ENCODE measurements at regions not wholly inside any gene's neighbourhood (a gene's known extent, or its start where the extent isn't known, plus 50 kb on each side); places are given as distances from the start of the nearest gene placed in this dataset.

DNA sequence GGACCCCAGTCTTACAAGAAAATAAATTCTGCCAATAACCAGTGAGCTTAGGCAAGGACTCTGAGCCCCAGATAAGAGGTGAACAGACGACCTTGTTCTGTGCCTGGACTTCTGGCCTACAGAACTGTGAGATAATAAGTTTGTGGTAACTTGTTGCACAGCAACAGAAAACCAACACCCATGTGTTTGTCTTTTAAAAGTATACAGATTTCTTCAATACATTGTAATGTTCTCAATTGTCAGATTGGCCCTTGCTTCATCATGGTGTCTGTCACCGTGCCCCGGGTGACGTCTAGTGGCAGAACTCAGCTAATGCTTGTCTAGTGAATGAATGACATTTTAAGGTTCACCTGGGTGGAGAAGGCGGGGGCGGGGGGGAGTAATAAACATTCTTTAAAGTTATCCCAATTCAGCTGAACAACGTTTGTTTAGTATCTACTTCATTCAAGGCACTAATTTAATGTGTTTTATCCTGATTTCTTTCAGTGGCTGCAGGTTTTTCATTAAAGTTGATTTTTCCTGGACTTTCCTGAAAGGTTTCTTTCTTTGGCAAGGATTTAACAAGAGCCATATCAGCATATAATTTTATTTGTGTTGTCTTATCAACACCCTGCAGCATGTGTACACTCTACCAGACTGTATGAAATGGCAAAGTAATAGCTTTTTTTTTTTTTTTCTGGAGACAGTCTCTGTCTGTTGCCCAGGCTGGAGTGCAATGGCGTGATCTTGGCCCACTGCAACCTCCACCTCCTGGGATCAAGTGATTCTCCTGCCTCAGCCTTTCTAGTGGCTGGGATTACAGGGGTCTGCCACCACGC, 123.8 kb upstream of the DLX2 start:
- peak; percentile 82 for ATAC-seq
- DNase-seq = peak; percentile 78 to 79
- intact Hi-C loops (cut with DNase I, micrococcal nuclease) = no loop called here

DNA sequence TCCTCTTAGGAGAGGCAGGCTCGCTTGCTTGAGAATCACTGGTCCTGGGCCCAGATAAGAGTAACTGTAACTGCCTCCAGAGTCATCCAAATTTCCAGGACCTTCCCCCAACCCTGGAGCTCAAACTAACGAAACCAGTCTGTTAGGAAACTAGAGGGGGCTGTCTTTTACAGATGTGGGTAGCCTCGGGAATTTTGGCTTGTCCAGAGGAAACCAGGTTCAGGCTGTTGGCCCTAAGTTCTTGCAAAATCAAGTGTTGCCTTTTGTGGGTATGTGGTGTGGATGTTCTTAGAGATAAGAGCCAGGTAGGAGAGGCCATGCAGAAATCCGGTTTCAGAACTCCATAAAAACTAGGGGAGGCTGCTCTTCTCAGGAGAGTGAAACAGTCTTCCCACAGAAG, 125.0 kb upstream of the DLX2 start:
- no peak for DNase-seq
- ATAC-seq = no peak
- intact Hi-C loops (cut with DNase I, micrococcal nuclease) = no loop called here

DNA sequence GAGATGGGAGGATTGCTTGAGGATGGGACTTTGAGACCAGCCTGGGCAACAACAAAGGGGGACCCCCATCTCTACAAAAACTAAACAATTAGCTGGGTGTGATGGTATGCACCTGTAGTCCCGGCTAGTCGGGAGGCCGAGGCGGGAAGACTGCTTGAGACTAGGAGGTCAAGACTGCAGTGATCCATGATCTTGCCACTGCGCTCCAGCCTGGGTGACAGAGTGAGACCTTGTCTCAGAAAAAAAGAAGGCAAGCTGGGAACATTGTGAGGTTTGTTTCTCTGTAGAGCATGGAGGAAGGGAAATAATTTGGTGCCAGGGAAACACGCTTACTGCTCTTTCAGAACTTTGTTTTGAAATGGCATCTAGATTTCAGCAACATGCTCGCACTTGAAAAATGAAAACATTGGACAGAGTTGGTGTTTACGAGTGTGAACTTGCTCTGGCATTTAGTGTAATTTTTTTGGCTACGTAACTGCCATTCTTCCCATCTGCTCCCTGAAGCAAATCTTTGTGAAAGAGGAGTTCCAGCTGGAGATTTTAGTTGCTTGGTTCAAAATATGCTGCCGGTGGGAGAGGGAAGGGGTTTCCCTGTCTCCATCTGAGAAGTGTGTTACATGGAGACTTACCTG, 125.6 kb upstream of the DLX2 start:
- ATAC-seq (no peak), DNase-seq (no peak)
- intact Hi-C loops (cut with DNase I, micrococcal nuclease) = no loop called here

DNA sequence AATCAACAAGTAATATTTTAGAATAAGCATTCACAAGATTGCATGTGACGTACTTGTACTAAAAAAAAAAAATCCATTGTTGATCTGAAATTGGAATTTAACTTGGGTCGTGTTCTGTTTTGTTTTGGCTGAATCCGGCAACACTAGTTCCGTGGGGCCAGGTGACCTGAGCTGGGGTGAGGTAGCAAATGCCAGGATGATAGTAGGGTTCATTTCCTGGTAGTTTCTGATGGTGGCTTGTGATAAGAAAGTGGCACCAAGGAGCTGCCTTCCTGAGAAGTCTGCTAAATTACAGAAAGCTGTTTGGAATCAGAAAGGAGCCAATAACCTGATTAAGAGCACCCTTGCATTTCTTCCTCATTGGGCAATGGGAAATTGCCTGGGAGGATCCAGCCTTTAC, 126.4 kb upstream of the DLX2 start:
- intact Hi-C loops (cut with DNase I, micrococcal nuclease) = no loop called here
- DNase-seq (no peak), ATAC-seq (peak; percentile 30)

DNA sequence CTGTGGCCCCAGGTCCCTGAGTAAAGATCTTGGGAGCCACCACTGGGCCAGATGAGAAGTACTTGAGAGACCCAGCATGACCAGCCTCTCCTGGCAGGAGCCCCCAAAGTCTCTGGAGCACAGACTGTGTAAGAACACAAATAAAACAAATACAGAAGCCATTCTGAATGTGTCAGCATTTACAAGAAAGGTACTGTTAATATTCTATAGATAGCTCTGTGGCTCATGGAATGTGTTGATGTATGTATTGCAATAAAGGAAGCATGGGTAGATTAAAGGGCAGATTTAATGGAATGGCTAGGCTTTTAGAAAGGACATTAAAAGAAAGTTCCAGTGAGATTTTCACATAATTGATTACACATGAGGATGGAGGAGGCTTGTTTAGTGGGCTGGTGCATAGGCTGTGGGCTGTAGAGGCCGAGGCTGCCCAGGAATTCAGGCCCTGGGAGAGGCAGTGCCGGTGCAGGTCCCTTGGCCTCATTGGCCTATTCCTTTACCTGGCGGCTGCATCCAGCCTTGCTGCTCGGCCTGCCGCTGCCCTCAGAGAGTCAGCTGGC, 127.7 kb upstream of the DLX2 start:
- intact Hi-C loops (cut with DNase I, micrococcal nuclease) = no loop called here
- ATAC-seq = no peak
- no peak for DNase-seq

DNA sequence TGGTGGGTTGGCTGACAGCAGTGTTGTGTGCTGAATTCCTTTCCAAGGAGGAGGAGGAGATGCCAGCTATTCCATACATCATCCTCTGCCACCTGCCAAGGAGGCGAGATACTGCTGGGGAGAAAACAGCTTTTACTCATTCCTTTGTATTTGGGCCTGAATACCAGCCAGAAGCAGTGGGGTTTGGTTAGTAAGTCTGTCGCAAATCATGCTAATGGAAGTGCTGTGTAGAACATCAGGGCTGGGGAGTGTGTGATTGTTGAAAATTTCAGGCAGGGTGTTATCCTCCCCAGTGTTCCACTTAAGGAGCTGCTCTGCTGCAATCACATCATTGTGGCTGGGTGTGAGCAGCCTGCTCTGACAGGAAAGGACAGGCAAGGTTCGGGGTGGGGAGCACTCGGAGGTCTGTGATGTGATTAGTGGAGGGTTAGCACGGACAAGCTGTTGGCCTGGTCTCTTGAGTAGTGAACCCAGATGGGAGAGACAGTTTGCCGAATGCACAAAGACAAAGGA, 128.2 kb upstream of the DLX2 start:
- ATAC-seq = no peak
- no peak for DNase-seq

DNA sequence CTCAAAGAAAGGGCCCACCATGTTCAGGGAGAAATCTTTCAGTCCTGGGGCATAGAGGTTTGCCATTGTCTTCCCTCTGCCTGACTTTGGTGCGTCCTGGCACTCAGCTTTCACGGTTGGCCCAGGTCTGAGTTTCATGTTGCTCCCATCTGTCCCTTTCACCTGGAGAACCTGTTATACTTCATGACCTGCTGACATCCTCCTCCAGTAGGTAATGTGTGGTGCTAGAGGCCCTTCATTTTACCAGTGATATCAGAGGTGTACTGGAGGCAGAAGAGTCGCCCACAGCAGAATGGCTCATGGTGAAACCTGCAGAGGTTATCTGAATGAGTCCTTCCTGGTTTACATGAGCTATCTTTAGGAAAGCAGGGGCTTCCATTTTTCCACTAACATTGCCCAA, 128.8 kb upstream of the DLX2 start:
- ATAC-seq (no peak), DNase-seq (no peak)
- intact Hi-C loops (cut with DNase I, micrococcal nuclease) = no loop called here

More for the DNA sequence above, 128.2 kb upstream of the DLX2 start:
- intact Hi-C loops (cut with DNase I, micrococcal nuclease) = no loop called here

DNA sequence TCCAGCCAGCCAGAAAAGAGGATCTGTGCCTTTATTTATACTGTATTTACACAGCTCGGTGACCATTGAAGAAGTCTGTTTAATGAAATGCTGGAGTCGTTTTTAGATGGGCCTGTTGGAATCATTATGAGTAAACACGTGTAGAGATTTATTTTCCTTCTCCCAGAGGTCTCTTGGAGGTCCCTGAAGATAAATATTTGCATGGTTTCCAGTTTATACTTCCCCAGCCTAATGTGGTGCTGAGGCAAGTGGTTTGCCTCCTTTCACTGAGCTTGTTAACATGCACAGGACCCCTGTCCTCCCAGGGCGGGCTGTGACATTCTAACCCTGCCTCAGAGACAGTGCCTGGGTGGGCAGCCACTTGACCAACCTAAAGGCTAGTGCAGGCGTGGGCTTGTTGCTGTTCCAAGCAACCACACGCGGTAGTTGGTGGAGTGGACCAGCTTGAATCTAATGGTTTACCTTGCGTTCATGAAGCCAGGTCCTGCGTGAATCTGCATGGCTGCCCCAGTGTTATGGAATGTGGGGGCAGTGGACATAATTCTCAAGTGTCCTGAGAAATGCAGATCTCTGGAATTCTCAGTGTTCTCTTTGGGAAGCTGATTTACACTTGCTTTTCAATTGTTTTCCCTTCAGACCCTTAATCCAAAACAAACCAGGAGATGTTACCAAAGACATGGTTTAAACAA, 130.2 kb upstream of the DLX2 start:
- no peak for ATAC-seq
- intact Hi-C loops (cut with DNase I, micrococcal nuclease) = no loop called here
- no peak for DNase-seq

DNA sequence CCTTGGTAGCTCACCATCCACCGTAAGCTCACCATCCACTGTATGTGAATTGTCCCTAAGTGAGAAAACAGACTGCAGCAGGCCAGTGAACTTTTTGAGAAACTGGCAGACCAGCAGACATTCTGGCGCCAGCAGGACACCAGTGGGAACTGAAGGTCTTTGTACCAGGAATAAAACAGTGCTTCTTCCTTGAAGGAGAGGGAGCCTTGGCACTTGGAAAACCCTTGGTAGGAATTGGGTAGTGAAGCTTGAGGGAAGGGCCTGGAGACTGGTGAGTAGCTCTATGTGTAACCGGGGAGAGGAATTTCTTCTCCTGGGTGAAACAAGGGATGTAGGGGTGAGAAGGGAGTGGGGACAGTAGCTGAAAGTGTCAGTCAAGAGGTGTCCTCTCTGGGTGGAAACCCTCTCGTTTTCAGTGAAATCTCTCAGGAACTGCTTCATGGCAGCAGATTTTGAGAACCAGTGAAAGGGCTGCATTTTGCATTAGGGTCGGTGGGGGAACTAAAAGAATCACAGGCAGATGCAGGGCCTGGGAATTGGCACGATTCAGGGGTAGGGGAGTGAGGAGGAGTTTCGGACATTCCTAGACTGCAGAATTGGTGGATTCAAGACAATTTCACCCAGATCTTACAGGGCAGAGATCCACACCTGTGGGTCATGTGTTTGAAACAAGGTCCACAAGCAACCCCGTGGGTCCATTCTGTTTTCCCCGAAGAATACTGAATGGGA, 131.5 kb upstream of the DLX2 start:
- DNase-seq (peak in 1 of 2 donors; percentile 31), ATAC-seq (peak; percentile 55)
- intact Hi-C loops (cut with DNase I, micrococcal nuclease) = no loop called here

DNA sequence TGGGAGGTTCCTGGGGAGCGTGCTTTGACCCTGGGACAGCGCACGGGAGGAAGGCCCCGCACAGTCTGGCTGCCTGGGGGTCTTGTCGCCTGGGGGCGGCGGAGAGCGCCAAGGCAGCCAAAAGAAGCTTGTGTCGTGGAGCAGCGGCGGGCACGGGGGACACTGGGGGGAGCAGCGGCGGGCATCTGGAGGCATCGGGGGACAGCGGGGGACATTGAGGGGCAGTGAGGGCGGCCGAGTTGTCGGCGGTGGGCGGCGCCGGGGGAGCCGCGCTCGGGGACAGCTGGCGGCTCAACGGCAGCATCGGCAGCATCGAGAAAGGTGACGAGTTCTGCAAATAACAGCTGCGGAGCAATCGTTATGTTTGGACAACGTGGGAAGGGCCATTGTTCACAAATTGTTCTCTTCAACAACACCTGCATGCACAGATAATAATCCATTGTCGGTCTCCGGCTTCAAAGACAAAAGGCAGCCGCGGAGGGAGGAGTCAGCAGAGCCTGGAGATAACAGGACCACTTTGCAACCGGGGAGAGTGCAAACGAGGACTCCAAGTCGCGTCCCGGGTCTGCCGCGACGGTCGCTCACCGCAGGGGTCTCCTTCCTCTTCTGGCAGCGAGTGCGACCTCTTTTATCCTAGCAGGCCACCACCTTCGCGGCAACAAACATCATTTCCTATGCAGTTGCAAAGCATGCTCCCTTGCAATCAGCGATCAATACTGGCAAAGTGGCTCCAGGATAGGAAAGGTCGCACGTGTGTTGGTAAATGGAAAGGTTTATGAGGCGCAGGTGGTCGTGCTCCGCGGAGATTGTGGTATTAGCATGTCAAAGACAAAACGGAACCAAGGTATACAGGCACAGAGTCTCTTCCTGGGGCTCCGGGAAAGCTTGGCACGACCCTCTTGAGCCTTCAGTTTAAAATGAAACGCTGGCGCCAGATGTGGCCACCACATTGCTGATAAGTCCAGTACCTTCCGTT, 132.3 kb upstream of the DLX2 start:
- DNase-seq (peak; percentile 74 to 75), ATAC-seq (peak; percentile 81)
- intact Hi-C loops (cut with DNase I, micrococcal nuclease) = no loop called here

DNA sequence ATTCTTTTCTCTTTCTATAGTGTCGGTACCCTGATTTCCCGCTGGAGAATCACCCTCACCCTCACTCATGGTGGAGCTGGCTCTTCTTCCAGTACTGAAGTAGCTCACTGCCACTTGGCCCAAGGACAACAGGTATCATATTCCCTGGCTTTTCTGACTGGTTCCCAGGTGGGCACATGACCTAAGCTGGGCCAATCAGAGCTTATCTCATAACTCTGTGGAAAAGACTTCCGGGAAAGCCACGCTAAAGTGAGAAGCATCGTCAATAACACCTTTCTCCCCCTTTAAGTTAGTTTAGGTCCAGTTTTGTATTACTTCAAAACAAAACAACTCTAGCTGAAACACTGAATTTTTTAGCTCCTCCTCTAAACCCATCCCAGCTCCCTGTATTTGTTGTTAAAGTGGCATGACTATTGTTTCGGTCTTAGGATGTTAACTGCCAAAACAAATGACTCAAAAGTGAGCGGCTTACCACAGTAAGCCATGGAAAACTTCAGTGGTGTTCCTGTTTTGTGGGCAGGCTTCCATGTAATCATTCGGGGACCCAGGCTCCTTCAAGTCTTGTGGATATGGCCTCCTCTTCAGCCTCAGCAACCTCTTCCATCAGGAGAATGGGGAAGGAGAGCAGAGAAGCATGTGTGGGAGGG, 137.4 kb upstream of the DLX2 start:
- no peak for DNase-seq
- ATAC-seq = no peak
- intact Hi-C loops (cut with DNase I, micrococcal nuclease) = no loop called here

DNA sequence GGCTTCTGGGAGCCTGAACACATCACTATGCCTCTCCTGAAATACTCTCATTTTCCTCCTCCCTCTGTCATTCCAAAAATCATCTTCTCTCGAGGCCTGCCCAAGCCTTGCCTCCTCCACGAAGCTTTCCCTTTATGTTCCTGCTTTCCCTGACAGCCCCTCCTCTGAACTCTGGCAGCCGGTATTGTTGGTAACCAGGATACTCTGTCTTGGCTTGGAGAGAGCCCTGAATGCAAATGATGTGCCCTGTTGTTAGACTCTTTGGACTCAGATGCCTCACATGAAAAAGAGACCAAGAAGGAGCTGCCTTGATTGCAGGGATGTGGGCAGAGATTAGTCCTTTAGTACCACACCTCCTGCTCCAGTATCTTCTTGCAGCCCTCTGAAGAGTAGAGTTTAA, 138.5 kb upstream of the DLX2 start:
- intact Hi-C loops (cut with DNase I, micrococcal nuclease) = no loop called here
- ATAC-seq (no peak), DNase-seq (no peak)

DNA sequence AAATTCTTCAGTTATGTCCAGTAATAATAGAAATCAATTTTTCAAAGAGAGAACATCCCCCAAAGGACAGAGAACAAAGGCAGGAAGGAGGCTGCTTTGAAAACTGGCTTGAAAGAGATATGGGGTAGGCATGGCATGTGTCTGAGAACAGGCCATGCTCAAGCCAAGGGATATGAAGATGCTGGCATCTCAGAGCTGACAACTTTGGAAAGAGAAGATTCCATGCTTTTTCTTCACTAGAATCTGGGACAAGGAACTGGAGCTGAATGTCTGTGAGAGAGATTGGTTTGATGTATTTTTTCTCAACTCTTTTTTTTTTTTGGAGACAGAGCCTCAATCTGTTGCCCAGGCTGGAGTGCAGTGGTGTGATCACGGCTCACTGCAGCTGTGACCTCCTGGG, 139.8 kb upstream of the DLX2 start:
- DNase-seq (no peak), ATAC-seq (no peak)
- intact Hi-C loops (cut with DNase I, micrococcal nuclease) = no loop called here

DNA sequence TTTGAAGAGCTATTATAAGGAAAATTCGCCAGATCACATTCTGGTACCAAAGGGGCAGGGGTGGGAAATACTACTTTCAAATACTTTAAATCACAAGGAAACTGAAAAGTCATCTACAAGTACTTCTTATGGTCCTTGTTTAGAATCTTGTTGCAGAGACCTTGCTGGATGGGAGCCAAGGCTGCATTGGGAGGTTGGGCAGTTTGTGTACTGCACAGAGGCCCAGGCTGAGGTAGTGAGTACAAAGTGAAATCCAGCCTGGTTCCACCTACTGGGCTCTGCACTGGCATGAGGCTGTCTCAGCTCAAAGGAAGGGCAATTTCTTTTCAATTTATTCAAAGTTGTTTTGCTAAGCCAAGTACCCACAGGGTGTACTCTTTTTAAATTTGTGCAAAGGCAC, 140.3 kb upstream of the DLX2 start:
- ATAC-seq (peak; percentile 83), DNase-seq (peak; percentile 50 to 65)
- intact Hi-C loops (cut with DNase I, micrococcal nuclease) = no loop called here

DNA sequence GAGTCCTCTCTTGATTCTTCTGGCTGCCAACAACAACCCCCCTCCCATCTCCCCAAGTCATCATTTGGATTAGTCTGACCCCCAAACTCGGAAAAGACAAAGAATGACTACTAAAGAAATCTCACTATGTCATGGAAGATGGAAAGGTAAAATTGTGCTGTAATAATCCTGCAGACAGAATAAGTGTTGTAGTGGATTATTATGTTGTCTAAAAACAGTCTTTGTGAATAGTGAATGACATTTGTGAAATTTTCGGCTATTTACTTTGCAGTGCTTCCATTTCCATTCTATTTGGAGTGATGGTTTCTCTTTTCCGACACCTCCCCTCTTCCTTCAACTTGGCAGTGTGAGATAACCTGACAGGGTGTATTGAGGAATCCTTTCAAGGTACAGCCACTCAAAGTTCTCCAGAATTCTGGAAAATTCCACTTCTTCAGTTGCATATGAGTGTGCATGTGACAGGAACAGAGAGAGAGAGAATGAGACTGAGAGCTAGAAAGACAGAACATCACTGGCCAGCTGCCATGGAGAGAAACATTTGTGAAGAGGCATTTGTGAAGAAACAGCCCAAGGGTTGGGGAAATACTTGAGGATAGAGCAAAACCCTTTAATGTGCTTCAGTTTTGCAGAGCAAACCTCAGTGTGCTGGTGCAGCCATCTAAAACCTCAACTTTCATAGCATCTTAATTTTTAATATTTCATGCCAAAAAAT, 141.9 kb upstream of the DLX2 start:
- intact Hi-C loops (cut with DNase I, micrococcal nuclease) = no loop called here
- ATAC-seq (no peak), DNase-seq (no peak)

DNA sequence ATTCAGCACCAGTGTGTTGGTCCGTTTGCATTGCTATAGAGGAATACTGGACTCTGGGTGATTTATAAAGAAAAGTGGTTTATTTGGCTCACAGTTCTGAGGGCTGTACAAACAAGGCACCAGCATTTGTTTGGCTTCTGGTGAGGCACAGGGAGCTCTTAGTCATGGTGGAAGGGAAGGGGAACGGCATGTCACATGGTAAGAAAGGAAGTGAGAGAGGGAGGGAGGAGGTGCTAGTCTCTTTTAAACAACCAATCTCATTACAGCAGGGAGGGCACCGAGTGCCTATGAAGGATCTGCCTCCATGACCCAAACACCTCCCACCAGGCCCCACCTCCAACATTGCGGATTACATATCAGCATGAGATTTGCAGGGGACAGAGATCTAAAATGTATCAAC, 143.9 kb upstream of the DLX2 start:
- ATAC-seq (no peak), DNase-seq (no peak)
- intact Hi-C loops (cut with DNase I, micrococcal nuclease) = no loop called here

DNA sequence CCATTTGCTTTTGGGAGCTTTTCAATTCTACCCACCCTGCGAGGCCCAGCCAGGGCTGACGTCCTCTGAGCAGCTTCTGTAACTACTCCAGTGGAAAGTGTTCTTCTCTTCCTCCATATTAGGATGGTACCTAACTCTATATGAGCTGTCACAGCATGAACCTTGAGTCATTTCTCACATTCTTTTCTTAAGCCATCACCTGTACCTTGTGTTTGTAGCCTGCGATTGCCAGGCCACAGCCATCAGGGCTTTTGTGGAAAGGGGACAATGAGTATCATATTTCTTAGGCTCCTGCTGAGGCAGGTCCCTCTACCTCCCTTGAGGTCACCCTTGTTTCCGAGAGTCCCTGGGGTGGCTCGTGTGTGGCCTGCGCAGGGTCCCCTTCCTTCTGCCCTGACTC, 144.5 kb upstream of the DLX2 start:
- no peak for DNase-seq

More for the DNA sequence above, 144.5 kb upstream of the DLX2 start:
- intact Hi-C loops (cut with DNase I, micrococcal nuclease) = no loop called here
- ATAC-seq = no peak
